ENCODE measurements at regions not wholly inside any gene's neighbourhood (a gene's known extent, or its start where the extent isn't known, plus 50 kb on each side); places are given as distances from the start of the nearest gene placed in this dataset.

GRCh38 chr11:104522123-104522522, 358.2 kb upstream of the PDGFD start:
- FAIRE-seq, result no peak

- FAIRE-seq, result no peak
Observed at GRCh38 chr11:104510169-104510568, 346.2 kb upstream of the PDGFD start.

GRCh38 chr11:104490182-104490581, 326.2 kb upstream of the PDGFD start:
- FAIRE-seq, result no peak

GRCh38 chr11:104488561-104488960, 324.6 kb upstream of the PDGFD start:
- FAIRE-seq, result no peak

- no peak for FAIRE-seq
Observed at GRCh38 chr11:104487046-104487806, 323.3 kb upstream of the PDGFD start.

- no peak for FAIRE-seq
Observed at GRCh38 chr11:104484804-104485554, 321.0 kb upstream of the PDGFD start.

GRCh38 chr11:104476898-104477297, 313.0 kb upstream of the PDGFD start:
- FAIRE-seq, result no peak

GRCh38 chr11:104476454-104476853, 312.5 kb upstream of the PDGFD start:
- FAIRE-seq, result no peak

- no peak for FAIRE-seq
Observed at GRCh38 chr11:104467404-104467803, 303.5 kb upstream of the PDGFD start.

- FAIRE-seq, result no peak
Observed at GRCh38 chr11:104465321-104465720, 301.4 kb upstream of the PDGFD start.

- no peak for FAIRE-seq
Observed at GRCh38 chr11:104464691-104465090, 300.7 kb upstream of the PDGFD start.

- FAIRE-seq, result no peak
Observed at GRCh38 chr11:104462341-104462740, 298.4 kb upstream of the PDGFD start.

GRCh38 chr11:104451197-104451893, 287.4 kb upstream of the PDGFD start:
- no peak for FAIRE-seq

GRCh38 chr11:104443387-104443786, 279.4 kb upstream of the PDGFD start:
- FAIRE-seq, result no peak

GRCh38 chr11:104442321-104442720, 278.4 kb upstream of the PDGFD start:
- no peak for FAIRE-seq

- FAIRE-seq, result no peak
Observed at GRCh38 chr11:104435494-104435893, 271.5 kb upstream of the PDGFD start.

GRCh38 chr11:104433751-104434150, 269.8 kb upstream of the PDGFD start:
- no peak for FAIRE-seq

- no peak for FAIRE-seq
Observed at GRCh38 chr11:104432981-104433380, 269.0 kb upstream of the PDGFD start.

GRCh38 chr11:104432526-104432925, 268.6 kb upstream of the PDGFD start:
- no peak for FAIRE-seq

- no peak for FAIRE-seq
Observed at GRCh38 chr11:104422324-104422944, 258.5 kb upstream of the PDGFD start.

- no peak for FAIRE-seq
Observed at GRCh38 chr11:104410336-104410735, 246.4 kb upstream of the PDGFD start.

- FAIRE-seq, result no peak
Observed at GRCh38 chr11:104408630-104409029, 244.7 kb upstream of the PDGFD start.

GRCh38 chr11:104405277-104405676, 241.3 kb upstream of the PDGFD start:
- no peak for FAIRE-seq

All from TTC549 (cell line).